ENCODE measurements at regions not wholly inside any gene's neighbourhood (a gene's known extent, or its start where the extent isn't known, plus 50 kb on each side); places are given as distances from the start of the nearest gene placed in this dataset.

GRCh38 chr12:79998554-79998953, 63.7 kb upstream of the PPP1R12A start (continued):
- no peak for TF ChIP-seq CHD7 (IDR thresholded peaks at IDR 0.05; ENCODE audit: insufficient replicate concordance, low read length)
- no peak for TF ChIP-seq FOSL1 (IDR thresholded peaks at IDR 0.05; ENCODE audit: insufficient read depth, low read depth, low read length)
- TF ChIP-seq CREB1 (IDR thresholded peaks at IDR 0.05): no peak
- no peak for TF ChIP-seq EGR1 (IDR thresholded peaks at IDR 0.05; ENCODE audit: borderline replicate concordance, low read depth, low read length)
- TF ChIP-seq E2F6 (IDR thresholded peaks at IDR 0.05): no peak
- no peak for TF ChIP-seq NANOG (IDR thresholded peaks at IDR 0.05; ENCODE audit: insufficient read depth, low read depth, low read length, poor library complexity, severe bottlenecking)
- no peak for TF ChIP-seq SIN3A (conservative IDR thresholded peaks at IDR 0.05 in 1 of 2, IDR thresholded peaks at IDR 0.05 in 1 of 2; ENCODE audit: low read depth in 1 of 2, low read length in 2 of 2)
